HG03025 (cell line): ENCODE measurements at regions not wholly inside any gene's neighbourhood (a gene's known extent, or its start where the extent isn't known, plus 50 kb on each side); places are given as distances from the start of the nearest gene placed in this dataset.

Source experiments
- ATAC-seq: cut with Tn5 transposase; IDR thresholded peaks from one replicate; pipeline ENCODE4 v1.9.1; 2021; ENCODE audit warnings: mild to moderate bottlenecking, moderate library complexity; ENCODE audit not compliant: unreplicated experiment, low FRiP score

GRCh38 chr1:94736073-94736472 is 84.1 kb upstream of the SLC44A3 start:
- no peak for ATAC-seq

GRCh38 chr1:94734963-94735901 is 84.9 kb upstream of the SLC44A3 start:
- no peak for ATAC-seq

- no peak for ATAC-seq
Measured at GRCh38 chr1:94731891-94732290, 88.3 kb upstream of the SLC44A3 start.

GRCh38 chr1:94730450-94730849 is 89.7 kb upstream of the SLC44A3 start:
- no peak for ATAC-seq

GRCh38 chr1:94729267-94729666 is 90.9 kb upstream of the SLC44A3 start:
- ATAC-seq: no peak

- no peak for ATAC-seq
Measured at GRCh38 chr1:94727846-94728715, 92.1 kb upstream of the SLC44A3 start.

- no peak for ATAC-seq
Measured at GRCh38 chr1:94726981-94727685, 93.0 kb upstream of the SLC44A3 start.

- no peak for ATAC-seq
Measured at GRCh38 chr1:94725566-94725965, 94.6 kb upstream of the SLC44A3 start.

- no peak for ATAC-seq
Measured at GRCh38 chr1:94723894-94724293, 96.3 kb upstream of the SLC44A3 start.

- ATAC-seq: no peak
Measured at GRCh38 chr1:94723463-94723862, 96.7 kb upstream of the SLC44A3 start.

- no peak for ATAC-seq
Measured at GRCh38 chr1:94722181-94722580, 98.0 kb upstream of the SLC44A3 start.

GRCh38 chr1:94721240-94721639 is 98.9 kb upstream of the SLC44A3 start:
- peak; percentile 40 for ATAC-seq

- peak; percentile 99 for ATAC-seq
Measured at GRCh38 chr1:94719926-94720793, 100.0 kb upstream of the SLC44A3 start.

- no peak for ATAC-seq
Measured at GRCh38 chr1:94716965-94717364, 103.2 kb upstream of the SLC44A3 start.

- no peak for ATAC-seq
Measured at GRCh38 chr1:94715321-94715720, 104.8 kb upstream of the SLC44A3 start.

GRCh38 chr1:94714552-94714951 is 105.6 kb upstream of the SLC44A3 start:
- ATAC-seq: no peak

GRCh38 chr1:94714152-94714551 is 106.0 kb upstream of the SLC44A3 start:
- ATAC-seq: no peak

- peak; percentile 82 for ATAC-seq
Measured at GRCh38 chr1:94713472-94714141, 106.5 kb upstream of the SLC44A3 start.

GRCh38 chr1:94709891-94710581 is 110.1 kb upstream of the SLC44A3 start:
- ATAC-seq: no peak
